HG02642 (cell line): ENCODE measurements at regions not wholly inside any gene's neighbourhood (a gene's known extent, or its start where the extent isn't known, plus 50 kb on each side); places are given as distances from the start of the nearest gene placed in this dataset.

Source experiments
- ATAC-seq: cut with Tn5 transposase; IDR thresholded peaks from one replicate; pipeline ENCODE4 v1.9.1; 2021; ENCODE audit warnings: mild to moderate bottlenecking; ENCODE audit not compliant: unreplicated experiment, poor library complexity

DNA sequence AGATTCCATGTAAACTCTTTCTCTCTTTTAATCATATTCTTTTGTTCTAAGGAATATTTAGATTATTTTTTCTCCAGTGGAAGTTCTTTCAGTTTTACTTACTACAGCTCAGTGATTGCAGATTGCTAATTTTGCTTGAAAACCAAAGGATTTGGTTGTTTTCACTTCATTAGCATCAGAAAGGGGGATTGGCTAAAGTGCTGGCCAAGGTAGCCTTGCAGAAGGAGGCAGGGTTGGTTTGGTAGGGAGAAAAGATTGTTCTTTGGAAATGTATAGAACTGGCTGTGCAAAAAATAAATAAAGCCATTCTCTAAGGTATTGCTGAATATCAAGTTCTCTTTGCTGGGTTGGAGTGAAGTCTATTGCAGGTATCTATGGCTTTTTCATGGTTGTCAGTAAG is 92.6 kb downstream of the FAT3 start:
- no peak for ATAC-seq

GRCh38 chr11:92317721-92318120 is 93.1 kb downstream of the FAT3 start:
- no peak for ATAC-seq

GRCh38 chr11:92322225-92322624 is 97.6 kb downstream of the FAT3 start:
- no peak for ATAC-seq

DNA sequence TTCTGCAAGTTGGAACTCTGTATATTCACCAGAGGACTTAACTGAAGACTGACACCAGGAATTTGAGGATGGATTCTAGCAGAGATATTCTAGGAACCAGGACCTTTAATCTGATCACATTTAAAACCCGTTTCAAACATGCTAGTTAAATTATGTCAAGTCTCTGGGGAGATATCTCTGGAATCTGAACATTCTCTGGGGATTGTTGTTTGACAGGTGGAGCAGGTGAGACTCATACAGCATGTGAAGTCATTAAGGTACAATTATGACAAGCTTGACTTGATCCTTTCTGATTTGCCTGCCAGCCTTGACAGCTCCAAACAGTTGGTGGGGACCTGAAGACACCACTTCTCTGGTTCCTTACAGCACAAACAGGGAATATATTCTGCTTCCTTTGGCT is 100.3 kb downstream of the FAT3 start:
- no peak for ATAC-seq

DNA sequence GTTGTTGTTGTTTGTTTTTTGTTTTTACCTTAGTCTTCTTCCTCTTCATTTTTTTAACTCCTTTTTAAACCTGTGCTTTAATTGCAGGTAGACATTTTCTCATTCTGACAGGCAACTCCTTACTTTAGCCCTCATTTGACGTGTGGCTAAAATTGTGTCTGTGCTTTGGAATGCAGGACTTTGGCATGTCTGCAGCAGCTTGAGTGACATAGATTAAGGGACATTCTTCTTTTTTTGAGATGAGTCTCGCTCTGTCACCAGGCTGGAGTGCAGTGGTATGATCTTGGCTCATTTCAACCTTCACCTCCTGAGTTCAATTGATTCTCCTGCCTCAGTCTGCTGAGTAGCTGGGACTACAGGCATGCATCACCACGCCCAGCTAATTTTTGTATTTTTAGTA is 100.8 kb downstream of the FAT3 start:
- no peak for ATAC-seq

- no peak for ATAC-seq
Measured at GRCh38 chr11:92329137-92329536, 104.5 kb downstream of the FAT3 start.

GRCh38 chr11:92329646-92330045 is 105.0 kb downstream of the FAT3 start:
- ATAC-seq: no peak

- ATAC-seq: no peak
Measured at GRCh38 chr11:92330114-92330513, 105.5 kb downstream of the FAT3 start.

DNA sequence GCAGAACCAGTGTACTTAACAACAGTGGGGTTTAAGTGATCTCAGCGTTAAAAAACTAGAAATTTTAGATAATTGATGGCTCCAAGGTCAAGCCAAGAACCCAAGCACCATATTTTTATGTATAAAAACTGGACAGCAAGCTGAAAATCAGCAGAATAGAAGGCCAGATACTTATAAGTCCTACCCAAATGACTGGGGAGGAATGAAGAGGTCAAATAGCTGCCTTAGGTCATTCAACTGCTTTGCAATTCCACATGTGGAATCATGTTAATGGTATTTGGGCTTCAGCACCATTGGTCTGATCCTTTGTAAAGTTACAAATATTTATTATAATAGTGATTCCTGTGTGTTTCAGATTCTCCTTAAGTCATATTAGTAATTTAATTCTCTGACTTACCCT is 108.4 kb downstream of the FAT3 start:
- no peak for ATAC-seq

- no peak for ATAC-seq
Measured at GRCh38 chr11:92340839-92341238, 116.2 kb downstream of the FAT3 start.

GRCh38 chr11:92342034-92342720 is 117.6 kb downstream of the FAT3 start:
- no peak for ATAC-seq

- ATAC-seq: no peak
Measured at GRCh38 chr11:92342886-92343285, 118.3 kb downstream of the FAT3 start.

GRCh38 chr11:92346220-92346619 is 121.6 kb downstream of the FAT3 start:
- ATAC-seq: no peak

GRCh38 chr11:92347454-92347853 is 122.8 kb downstream of the FAT3 start:
- ATAC-seq: no peak

- no peak for ATAC-seq
Measured at GRCh38 chr11:92349486-92350156, 125.0 kb downstream of the FAT3 start.

DNA sequence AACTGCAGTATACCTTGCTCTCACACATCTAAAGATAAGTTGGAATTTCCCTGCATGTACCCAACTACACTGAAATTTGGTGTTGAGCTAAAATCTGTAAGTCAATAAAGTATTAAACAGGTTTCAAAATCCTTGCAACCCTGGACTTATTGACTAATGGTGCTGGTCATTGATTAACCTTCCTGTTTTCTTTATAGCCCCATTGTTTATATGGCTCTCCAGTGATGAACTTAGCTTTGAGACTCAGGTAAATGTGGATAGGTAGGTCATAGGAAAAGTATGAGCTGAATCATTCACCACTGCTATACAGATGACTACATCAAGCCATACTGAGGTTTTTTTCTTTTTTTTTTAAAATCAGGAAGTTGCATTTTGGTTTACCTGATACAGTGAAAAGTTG is 132.7 kb downstream of the FAT3 start:
- no peak for ATAC-seq

GRCh38 chr11:92357841-92358240 is 133.2 kb downstream of the FAT3 start:
- ATAC-seq: no peak

DNA sequence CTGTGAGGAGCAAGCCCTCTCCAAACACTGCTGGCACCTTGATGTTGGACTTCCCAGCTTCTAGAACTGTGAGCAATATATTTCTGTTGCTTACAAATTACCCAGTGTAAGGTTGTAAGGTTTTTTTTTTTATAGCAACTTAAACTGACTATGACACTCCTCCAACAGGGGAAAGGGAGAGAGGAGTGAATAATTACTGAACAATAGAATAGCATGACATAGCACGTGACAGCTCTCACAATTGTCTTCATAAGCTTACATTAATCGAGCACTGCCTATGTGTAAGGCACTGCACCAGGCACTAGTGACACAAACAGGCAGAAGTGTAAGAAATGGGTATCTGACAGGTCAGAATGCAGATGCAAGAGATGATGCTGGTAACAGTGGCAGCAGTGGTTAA is 136.9 kb downstream of the FAT3 start:
- no peak for ATAC-seq

DNA sequence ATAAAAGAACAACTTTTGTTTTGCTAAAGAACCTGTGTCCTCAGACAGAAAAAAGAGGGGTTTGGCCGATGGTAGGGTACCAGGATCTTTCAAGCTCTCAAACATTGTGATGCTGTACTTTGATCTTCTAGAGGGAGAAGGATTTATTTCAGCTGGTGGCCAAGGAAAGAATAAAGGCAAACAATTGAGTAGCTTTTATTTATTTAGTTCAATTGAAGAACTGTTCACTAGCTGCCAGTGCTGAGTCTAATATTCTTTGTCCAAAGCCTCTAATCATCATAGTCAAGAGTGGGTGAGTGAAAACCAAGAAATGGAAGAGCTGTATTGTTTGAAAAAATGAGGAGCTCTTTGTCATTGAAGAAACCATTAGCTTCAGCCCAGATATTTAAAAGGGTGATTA is 138.4 kb downstream of the FAT3 start:
- no peak for ATAC-seq

- ATAC-seq: no peak
Measured at GRCh38 chr11:92364177-92364576, 139.6 kb downstream of the FAT3 start.

- no peak for ATAC-seq
Measured at GRCh38 chr11:92376146-92376599, 151.6 kb downstream of the FAT3 start.

DNA sequence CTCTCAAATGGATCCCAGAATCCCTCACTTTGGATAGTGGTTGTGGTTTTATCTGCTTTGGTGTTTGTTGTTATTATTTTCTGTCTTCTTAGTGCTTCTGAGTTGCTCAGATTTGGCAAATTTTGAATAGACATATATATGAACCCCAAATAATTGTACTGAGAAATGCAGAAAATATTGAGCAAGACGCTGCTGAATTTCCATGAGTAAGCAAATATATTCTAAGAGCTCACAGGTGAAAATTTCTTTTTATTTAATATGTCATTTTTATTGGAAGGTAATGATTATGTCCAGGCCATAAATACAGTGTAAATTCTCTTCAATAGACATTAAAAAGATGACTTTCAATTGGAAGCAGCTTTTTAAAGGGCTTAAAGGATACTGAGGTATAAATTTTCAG is 152.1 kb downstream of the FAT3 start:
- ATAC-seq: no peak
